Peyer's patch (tissue), 4 donors: ENCODE measurements at regions not wholly inside any gene's neighbourhood (a gene's known extent, or its start where the extent isn't known, plus 50 kb on each side); places are given as distances from the start of the nearest gene placed in this dataset.
"Not testable (repeated sequence)": the region's sequence is repeated elsewhere in the genome, so short reads cannot be mapped to it uniquely, and the experiment has no call there.

Experiments
- DNase-seq, 3 donors: peaks; one replicate each; pipeline ENCODE4 v3.0.0-alpha.2; 2017 to 2019
- H3K27ac ChIP-seq, 4 donors: fragments of 200-600 bp; sonication (generic); one replicate each; pipeline ENCODE4 v1.5.1; 2016 to 2019
- H3K27me3 ChIP-seq, 2 donors: fragments of 200-600 bp; sonication (generic); one replicate each; pipeline ENCODE4 v1.5.1; 2019
- H3K36me3 ChIP-seq, 3 donors: fragments of 200-600 bp; sonication (generic); one replicate each; pipeline ENCODE4 v1.5.1; 2016 to 2019
- H3K4me1 ChIP-seq, 4 donors: fragments of 200-600 bp; sonication (generic); one replicate each; pipeline ENCODE4 v1.5.1; 2016 to 2019
- H3K4me3 ChIP-seq, 4 donors: fragments of 200-600 bp; sonication (generic); 1 replicate in 3 of 4; 2 replicates in 1 of 4; pipeline ENCODE4 v1.5.1; 2016 to 2019; ENCODE audit warnings: mild to moderate bottlenecking in 1 of 4
- H3K9me3 ChIP-seq, 4 donors: fragments of 200-600 bp; sonication (generic); one replicate each; pipeline ENCODE4 v1.5.1; 2016 to 2019; ENCODE audit warnings: mild to moderate bottlenecking in 1 of 4
- POLR2A ChIP-seq, 2 donors: fragments of 450-650 bp; IDR thresholded peaks; one replicate each; pipeline ENCODE4 v1.5.1; 2017; ENCODE audit warnings: antibody characterized with exemption in 2 of 2, mild to moderate bottlenecking in 2 of 2, moderate library complexity in 2 of 2
- TF ChIP-seq, protein P1 (sequence below), 6 experiments: fragments of 450-650 bp in 4 of 6; fragments of 200-600 bp in 2 of 6; sonication (generic) in 1 of 6; IDR thresholded peaks; one replicate each; pipeline ENCODE4 v1.5.1; 2017 to 2019; ENCODE audit warnings: antibody characterized with exemption in 6 of 6, mild to moderate bottlenecking in 3 of 6, moderate library complexity in 1 of 6

- H3K9me3 ChIP-seq = no peaks in the 10 kb centered on the region
- H3K27ac ChIP-seq = no peak overlapping the region
- H3K27me3 ChIP-seq = no peaks in the 10 kb centered on the region
- H3K36me3 ChIP-seq = no peaks in the 10 kb centered on the region
- TF ChIP-seq POLR2A (IDR thresholded peaks at IDR 0.05) = no peak
- TF ChIP-seq, protein P1, sequence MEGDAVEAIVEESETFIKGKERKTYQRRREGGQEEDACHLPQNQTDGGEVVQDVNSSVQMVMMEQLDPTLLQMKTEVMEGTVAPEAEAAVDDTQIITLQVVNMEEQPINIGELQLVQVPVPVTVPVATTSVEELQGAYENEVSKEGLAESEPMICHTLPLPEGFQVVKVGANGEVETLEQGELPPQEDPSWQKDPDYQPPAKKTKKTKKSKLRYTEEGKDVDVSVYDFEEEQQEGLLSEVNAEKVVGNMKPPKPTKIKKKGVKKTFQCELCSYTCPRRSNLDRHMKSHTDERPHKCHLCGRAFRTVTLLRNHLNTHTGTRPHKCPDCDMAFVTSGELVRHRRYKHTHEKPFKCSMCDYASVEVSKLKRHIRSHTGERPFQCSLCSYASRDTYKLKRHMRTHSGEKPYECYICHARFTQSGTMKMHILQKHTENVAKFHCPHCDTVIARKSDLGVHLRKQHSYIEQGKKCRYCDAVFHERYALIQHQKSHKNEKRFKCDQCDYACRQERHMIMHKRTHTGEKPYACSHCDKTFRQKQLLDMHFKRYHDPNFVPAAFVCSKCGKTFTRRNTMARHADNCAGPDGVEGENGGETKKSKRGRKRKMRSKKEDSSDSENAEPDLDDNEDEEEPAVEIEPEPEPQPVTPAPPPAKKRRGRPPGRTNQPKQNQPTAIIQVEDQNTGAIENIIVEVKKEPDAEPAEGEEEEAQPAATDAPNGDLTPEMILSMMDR (IDR thresholded peaks at IDR 0.05) = no peak
- DNase-seq = peak in 1 of 3 donors; percentile 41
- no peak overlapping the region for H3K4me3 ChIP-seq
- no peaks in the 10 kb centered on the region for H3K4me1 ChIP-seq
These were observed 86.2 kb upstream of the FOXN2 start for GRCh38 chr2:48228345-48228684.

DNA sequence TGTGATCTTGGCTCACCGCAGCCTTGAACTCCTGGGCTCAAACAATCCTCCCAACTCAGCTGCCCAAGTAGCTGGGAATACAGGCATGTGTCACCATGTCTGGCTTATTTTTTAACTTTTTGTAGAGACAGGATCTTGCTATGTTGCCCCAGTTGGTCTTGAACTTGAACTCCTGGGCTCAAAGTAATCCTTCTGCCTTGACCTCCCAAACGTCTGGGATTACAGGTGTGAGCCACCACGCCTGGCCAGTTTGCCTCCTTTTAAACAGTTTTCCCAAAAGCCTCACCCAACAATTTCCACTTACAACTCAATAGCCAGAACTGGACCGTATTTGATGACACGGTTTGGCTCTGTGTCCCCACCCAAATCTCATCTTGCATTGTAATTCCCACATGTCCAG is 85.4 kb upstream of the FOXN2 start:
- Histone ChIP-seq H3K4me3 (no peak overlapping the region), H3K27ac (no peak overlapping the region), H3K27me3 (no peaks in the 10 kb centered on the region), H3K36me3 (no peaks in the 10 kb centered on the region), H3K9me3 (no peaks in the 10 kb centered on the region), H3K4me1 (no peaks in the 10 kb centered on the region)
- no peak for DNase-seq
- TF ChIP-seq, protein P1 (IDR thresholded peaks at IDR 0.05) = no peak
- no peak for TF ChIP-seq POLR2A (IDR thresholded peaks at IDR 0.05)

- H3K4me1 ChIP-seq = no peaks in the 10 kb centered on the region
- no peak for DNase-seq
- no peaks in the 10 kb centered on the region for H3K27me3 ChIP-seq
- no peaks in the 10 kb centered on the region for H3K9me3 ChIP-seq
- H3K36me3 ChIP-seq = no peaks in the 10 kb centered on the region
- TF ChIP-seq, protein P1 (IDR thresholded peaks at IDR 0.05) = no peak
- no peak for TF ChIP-seq POLR2A (IDR thresholded peaks at IDR 0.05)
- H3K4me3 ChIP-seq = no peak overlapping the region
- no peak overlapping the region for H3K27ac ChIP-seq
These were observed 83.6 kb upstream of the FOXN2 start for GRCh38 chr2:48230834-48231233.

DNA sequence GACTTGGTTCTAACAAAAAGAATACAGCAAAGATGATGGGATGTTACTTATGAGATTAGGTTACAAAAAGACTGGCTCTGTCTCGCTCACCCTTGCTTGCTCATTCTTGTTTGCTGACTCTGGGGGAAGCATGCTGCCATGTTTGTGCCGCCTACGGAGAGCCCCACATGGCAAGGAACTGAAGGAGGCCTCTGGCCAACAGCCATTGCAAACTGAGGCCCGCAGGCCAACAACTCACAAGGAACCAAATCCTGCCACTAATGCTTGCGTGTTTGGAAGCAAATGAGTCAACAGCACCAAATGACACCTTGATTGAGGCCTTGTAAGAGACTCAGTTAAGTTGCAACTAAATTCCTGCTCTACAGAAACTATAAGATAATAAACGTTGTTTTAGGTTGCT is 82.1 kb upstream of the FOXN2 start:
- Histone ChIP-seq H3K27ac (no peak overlapping the region), H3K9me3 (no peaks in the 10 kb centered on the region), H3K27me3 (no peaks in the 10 kb centered on the region), H3K4me1 (no peaks in the 10 kb centered on the region), H3K36me3 (no peaks in the 10 kb centered on the region), H3K4me3 (no peak overlapping the region)
- TF ChIP-seq, protein P1 (IDR thresholded peaks at IDR 0.05) = no peak
- no peak for TF ChIP-seq POLR2A (IDR thresholded peaks at IDR 0.05)
- no peak for DNase-seq

GRCh38 chr2:48233005-48233404 is 81.5 kb upstream of the FOXN2 start:
- H3K27ac ChIP-seq = no peak overlapping the region
- TF ChIP-seq POLR2A (IDR thresholded peaks at IDR 0.05) = no peak
- TF ChIP-seq, protein P1 (IDR thresholded peaks at IDR 0.05) = no peak
- no peaks in the 10 kb centered on the region for H3K36me3 ChIP-seq
- no peaks in the 10 kb centered on the region for H3K9me3 ChIP-seq
- no peak for DNase-seq
- no peak overlapping the region for H3K4me3 ChIP-seq
- H3K27me3 ChIP-seq = no peaks in the 10 kb centered on the region
- no peaks in the 10 kb centered on the region for H3K4me1 ChIP-seq

DNA sequence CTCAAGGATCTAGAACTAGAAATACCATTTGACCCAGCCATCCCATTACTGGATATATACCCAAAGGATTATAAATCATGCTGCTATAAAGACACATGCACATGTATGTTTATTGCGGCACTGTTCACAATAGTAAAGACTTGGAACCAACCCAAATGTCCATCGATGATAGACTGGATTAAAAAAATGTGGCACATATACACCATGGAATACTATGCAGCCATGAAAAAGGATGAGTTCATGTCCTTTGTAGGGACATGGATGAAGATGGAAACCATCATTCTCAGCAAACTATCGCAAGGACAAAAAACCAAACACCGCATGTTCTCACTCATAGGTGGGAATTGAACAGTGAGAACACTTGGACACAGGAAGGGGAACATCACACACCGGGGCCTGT is 80.7 kb upstream of the FOXN2 start:
- H3K4me3 ChIP-seq, H3K9me3 ChIP-seq, H3K27me3 ChIP-seq, H3K36me3 ChIP-seq, DNase-seq, H3K27ac ChIP-seq, H3K4me1 ChIP-seq: not testable (repeated sequence)
